Loucy (cell line): ENCODE measurements at regions not wholly inside any gene's neighbourhood (a gene's known extent, or its start where the extent isn't known, plus 50 kb on each side); places are given as distances from the start of the nearest gene placed in this dataset.

Experiments
- H2AFZ ChIP-seq: fragments of 200-600 bp; sonication (generic); 2 replicates; pipeline ENCODE4 v1.6.0; 2016; ENCODE audit warnings: antibody characterized with exemption, mild to moderate bottlenecking, low read length, moderate library complexity
- H3F3A ChIP-seq: fragments of 200-600 bp; 2 replicates; pipeline ENCODE4 v1.6.0; 2016; ENCODE audit warnings: antibody characterized with exemption, low read depth, mild to moderate bottlenecking
- H3K27me3 ChIP-seq: fragments of 200-600 bp; sonication (generic); 2 replicates; pipeline ENCODE4 v1.6.1; 2014; ENCODE audit warnings: low read length, mild to moderate bottlenecking; ENCODE audit not compliant: insufficient read depth, poor library complexity, severe bottlenecking
- H3K36me3 ChIP-seq: fragments of 200-600 bp; sonication (generic); 2 replicates; pipeline ENCODE4 v1.6.1; 2016; ENCODE audit warnings: low read length; ENCODE audit not compliant: insufficient read depth
- H3K4me1 ChIP-seq: fragments of 200-600 bp; sonication (generic); 2 replicates; pipeline ENCODE4 v1.5.1; 2014; ENCODE audit warnings: low read length, mild to moderate bottlenecking; ENCODE audit not compliant: insufficient read depth, poor library complexity, severe bottlenecking
- H3K4me2 ChIP-seq: fragments of 200-600 bp; sonication (generic); 2 replicates; pipeline ENCODE4 v1.6.0; 2014; ENCODE audit warnings: antibody characterized with exemption, low read length, low read depth, mild to moderate bottlenecking; ENCODE audit not compliant: poor library complexity, severe bottlenecking
- H3K4me3 ChIP-seq: fragments of 200-600 bp; sonication (generic); 2 replicates; pipeline ENCODE4 v1.5.1; 2014; ENCODE audit warnings: low read length, mild to moderate bottlenecking, mixed read lengths; ENCODE audit not compliant: poor library complexity, severe bottlenecking
- H3K79me2 ChIP-seq: fragments of 200-600 bp; sonication (generic); 2 replicates; pipeline ENCODE4 v1.6.1; 2014; ENCODE audit warnings: low read length; ENCODE audit not compliant: insufficient read depth
- H3K9ac ChIP-seq: fragments of 200-600 bp; sonication (generic); 2 replicates; pipeline ENCODE4 v1.6.0; 2014; ENCODE audit warnings: mild to moderate bottlenecking, low read depth, low read length, moderate library complexity; ENCODE audit not compliant: poor library complexity, severe bottlenecking
- H3K9me2 ChIP-seq: fragments of 200-600 bp; sonication (generic); replicated peaks from 2 replicates; pipeline ENCODE4 v1.6.1; 2016; ENCODE audit warnings: low read depth, low read length, mixed read lengths
- H3K9me3 ChIP-seq: fragments of 200-600 bp; sonication (generic); 2 replicates; pipeline ENCODE4 v1.6.1; 2014; ENCODE audit warnings: mild to moderate bottlenecking, antibody characterized with exemption, low read length, low read depth; ENCODE audit not compliant: insufficient read depth
- H4K20me1 ChIP-seq: fragments of 200-600 bp; sonication (generic); 2 replicates; pipeline ENCODE4 v1.6.0; 2014; ENCODE audit warnings: antibody characterized with exemption, low read length, mild to moderate bottlenecking; ENCODE audit not compliant: insufficient read depth, poor library complexity, severe bottlenecking
- CTCF ChIP-seq: fragments of 200-600 bp; sonication (generic); conservative IDR thresholded peaks from 2 replicates; pipeline ENCODE4 v1.5.1; 2014; ENCODE audit warnings: mild to moderate bottlenecking, antibody characterized with exemption, low read length
- EZH2phosphoT487 ChIP-seq: fragments of 200-600 bp; IDR thresholded peaks from 2 replicates; pipeline ENCODE4 v1.6.1; 2018; ENCODE audit warnings: antibody characterized with exemption, mild to moderate bottlenecking, moderate library complexity, borderline replicate concordance

GRCh38 chr16:64047878-64048277 is 1074.0 kb downstream of the CDH11 start:
- Histone ChIP-seq H3K4me3 (no peak overlapping the region), H3K9ac (no peak overlapping the region), H3K79me2 (no peaks in the 10 kb centered on the region), H4K20me1 (no peaks in the 10 kb centered on the region), H2AFZ (no peak overlapping the region), H3F3A (no peaks in the 10 kb centered on the region), H3K4me1 (no peaks in the 10 kb centered on the region), H3K9me3 (no peaks in the 10 kb centered on the region), H3K9me2 (no peaks in the 10 kb centered on the region), H3K27me3 (no peaks in the 10 kb centered on the region), H3K4me2 (no peak overlapping the region), H3K36me3 (no peaks in the 10 kb centered on the region)
- no peak for TF ChIP-seq CTCF

GRCh38 chr16:64047207-64047606 is 1074.7 kb downstream of the CDH11 start:
- Histone ChIP-seq H3K4me1 (no peaks in the 10 kb centered on the region), H3K4me3 (no peak overlapping the region), H3K9ac (no peak overlapping the region), H3K27me3 (no peaks in the 10 kb centered on the region), H3K79me2 (no peaks in the 10 kb centered on the region), H3K9me3 (no peaks in the 10 kb centered on the region), H4K20me1 (no peaks in the 10 kb centered on the region), H3F3A (no peaks in the 10 kb centered on the region), H3K36me3 (no peaks in the 10 kb centered on the region), H3K9me2 (no peaks in the 10 kb centered on the region), H3K4me2 (no peak overlapping the region), H2AFZ (no peak overlapping the region)
- TF ChIP-seq EZH2phosphoT487: no peak
- no peak for TF ChIP-seq CTCF

GRCh38 chr16:64035337-64035736 is 1086.5 kb downstream of the CDH11 start:
- no peaks in the 10 kb centered on the region for H3K79me2 ChIP-seq
- H3K4me3 ChIP-seq: no peak overlapping the region
- no peaks in the 10 kb centered on the region for H3K9me2 ChIP-seq
- no peak overlapping the region for H3K4me2 ChIP-seq
- no peaks in the 10 kb centered on the region for H3K27me3 ChIP-seq
- TF ChIP-seq EZH2phosphoT487 (no peak), CTCF (no peak)
- H2AFZ ChIP-seq: no peak overlapping the region
- no peaks in the 10 kb centered on the region for H4K20me1 ChIP-seq
- no peaks in the 10 kb centered on the region for H3K9me3 ChIP-seq
- no peaks in the 10 kb centered on the region for H3F3A ChIP-seq
- H3K36me3 ChIP-seq: no peaks in the 10 kb centered on the region
- H3K4me1 ChIP-seq: no peaks in the 10 kb centered on the region
- H3K9ac ChIP-seq: no peak overlapping the region
